Activated CD4-positive, alpha-beta T cell treated with anti-CD3 and anti-CD28 coated beads, Interleukin-2, amount 10 ng/mL, durations not matched to agents 24 days and 14 days (primary cell): ENCODE measurements at regions not wholly inside any gene's neighbourhood (a gene's known extent, or its start where the extent isn't known, plus 50 kb on each side); places are given as distances from the start of the nearest gene placed in this dataset.

Source experiments
- DNase-seq: peaks from one replicate; pipeline ENCODE4 v3.0.0; 2022
- H3K27ac Mint-ChIP-seq: one replicate; pipeline ENCODE4 v1.8.0; 2022; ENCODE audit warnings: mild to moderate bottlenecking, mixed read lengths
- H3K27me3 Mint-ChIP-seq: one replicate; pipeline ENCODE4 v1.8.0; 2022; ENCODE audit warnings: mixed read lengths
- H3K36me3 Mint-ChIP-seq: one replicate; pipeline ENCODE4 v1.8.0; 2022; ENCODE audit warnings: low read depth, mild to moderate bottlenecking, mixed read lengths
- H3K4me1 Mint-ChIP-seq: one replicate; pipeline ENCODE4 v1.8.0; 2021; ENCODE audit warnings: mixed read lengths
- H3K4me3 Mint-ChIP-seq: one replicate; pipeline ENCODE4 v1.8.0; 2022; ENCODE audit warnings: mild to moderate bottlenecking, moderate library complexity, mixed read lengths
- H3K9me3 Mint-ChIP-seq: one replicate; pipeline ENCODE4 v1.8.0; 2021; ENCODE audit warnings: mixed read lengths
- intact Hi-C: fragments of 100-400 bp; cut with micrococcal nuclease; formaldehyde crosslinking; loops from one replicate; pipeline ENCODE4 v1.15.1; 2023

DNA sequence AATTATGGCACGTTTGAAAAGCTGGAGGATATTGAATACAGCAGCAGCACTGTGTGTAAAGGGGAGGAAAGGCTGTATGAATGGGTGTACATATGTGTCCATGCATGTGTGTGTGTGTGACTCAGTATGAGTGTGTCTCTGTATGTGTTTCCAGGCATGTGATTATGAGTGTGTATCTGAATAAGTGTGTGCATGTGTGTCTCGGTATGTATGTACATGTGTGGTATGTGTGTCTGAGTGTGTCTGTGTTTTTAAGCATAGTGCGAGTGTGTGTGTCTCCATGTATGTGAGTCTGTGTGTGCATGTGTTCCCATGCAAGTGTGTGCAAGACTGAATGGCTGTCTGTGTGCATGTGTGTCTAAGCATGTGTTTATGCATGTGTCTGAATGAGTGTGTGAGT lies 259.1 kb upstream of the XYLT1 start:
- no peak overlapping the region for H3K27ac Mint-ChIP-seq
- DNase-seq, result no peak
- intact Hi-C loops, result no loop called here
- H3K4me3 Mint-ChIP-seq, result no peak overlapping the region
- peaks cover 6% of the 10 kb centered on the region for H3K9me3 Mint-ChIP-seq
- no peaks in the 10 kb centered on the region for H3K36me3 Mint-ChIP-seq
- H3K27me3 Mint-ChIP-seq, result no peaks in the 10 kb centered on the region
- H3K4me1 Mint-ChIP-seq, result no peaks in the 10 kb centered on the region

DNA sequence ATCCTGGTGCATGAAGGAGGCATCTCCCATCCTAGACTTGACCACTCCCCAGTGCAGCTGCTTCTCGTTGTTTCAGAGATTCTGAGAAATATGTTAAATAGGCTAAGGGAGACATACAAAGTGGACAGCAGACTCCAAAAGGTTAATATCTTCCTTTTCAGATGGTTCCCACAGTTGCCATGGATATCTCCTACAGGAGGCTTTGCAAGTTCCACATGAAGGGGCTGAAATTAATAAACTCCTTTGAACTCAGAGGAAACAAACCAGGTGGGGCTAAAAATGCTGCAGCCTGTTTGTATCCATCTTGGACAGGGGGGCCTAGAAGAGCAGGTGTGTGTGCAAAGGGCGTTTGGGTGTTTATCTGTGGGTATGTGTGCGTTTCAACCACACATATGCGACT lies 257.4 kb upstream of the XYLT1 start:
- DNase-seq, result no peak
- H3K4me3 Mint-ChIP-seq, result no peak overlapping the region
- no peaks in the 10 kb centered on the region for H3K36me3 Mint-ChIP-seq
- no peaks in the 10 kb centered on the region for H3K27me3 Mint-ChIP-seq
- peaks cover 3% of the 10 kb centered on the region for H3K9me3 Mint-ChIP-seq
- H3K27ac Mint-ChIP-seq, result no peak overlapping the region
- intact Hi-C loops, result no loop called here
- H3K4me1 Mint-ChIP-seq, result no peaks in the 10 kb centered on the region

DNA sequence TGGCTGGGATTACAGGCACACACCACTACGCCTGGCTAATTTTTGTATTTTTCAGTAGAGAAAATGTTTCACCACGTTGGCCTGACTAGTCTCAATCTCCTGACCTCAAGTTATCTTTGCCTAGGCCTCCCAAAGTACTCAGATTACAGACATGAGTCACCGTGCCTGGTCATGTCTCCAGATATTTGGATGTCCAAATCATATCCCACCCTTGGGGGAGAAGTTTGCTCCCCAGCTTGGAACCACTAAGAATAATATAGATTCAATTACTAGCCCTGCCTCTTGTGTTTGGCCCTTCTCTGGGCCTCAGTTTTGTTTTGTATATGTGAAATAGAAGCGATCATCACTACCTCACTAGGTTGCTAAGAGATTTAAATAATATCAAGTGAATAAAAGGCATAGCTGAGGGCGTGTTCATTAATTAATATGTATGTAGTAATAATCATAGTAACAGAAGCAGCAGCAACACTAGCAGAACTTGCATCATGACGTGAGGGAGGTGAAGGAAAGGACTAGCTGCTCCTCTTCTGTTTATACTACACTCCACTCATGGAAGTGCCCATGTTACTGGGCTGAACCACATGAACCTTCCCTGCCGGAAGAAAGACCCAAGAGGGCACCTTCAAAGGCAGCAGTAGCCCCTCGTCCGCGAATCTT lies 253.6 kb upstream of the XYLT1 start:
- no peak for DNase-seq
- H3K36me3 Mint-ChIP-seq, result no peaks in the 10 kb centered on the region
- intact Hi-C loops, result no loop called here
- H3K27ac Mint-ChIP-seq, result no peak overlapping the region
- H3K9me3 Mint-ChIP-seq, result peaks cover 7% of the 10 kb centered on the region
- H3K4me3 Mint-ChIP-seq, result no peak overlapping the region
- H3K27me3 Mint-ChIP-seq, result no peaks in the 10 kb centered on the region
- no peaks in the 10 kb centered on the region for H3K4me1 Mint-ChIP-seq

DNA sequence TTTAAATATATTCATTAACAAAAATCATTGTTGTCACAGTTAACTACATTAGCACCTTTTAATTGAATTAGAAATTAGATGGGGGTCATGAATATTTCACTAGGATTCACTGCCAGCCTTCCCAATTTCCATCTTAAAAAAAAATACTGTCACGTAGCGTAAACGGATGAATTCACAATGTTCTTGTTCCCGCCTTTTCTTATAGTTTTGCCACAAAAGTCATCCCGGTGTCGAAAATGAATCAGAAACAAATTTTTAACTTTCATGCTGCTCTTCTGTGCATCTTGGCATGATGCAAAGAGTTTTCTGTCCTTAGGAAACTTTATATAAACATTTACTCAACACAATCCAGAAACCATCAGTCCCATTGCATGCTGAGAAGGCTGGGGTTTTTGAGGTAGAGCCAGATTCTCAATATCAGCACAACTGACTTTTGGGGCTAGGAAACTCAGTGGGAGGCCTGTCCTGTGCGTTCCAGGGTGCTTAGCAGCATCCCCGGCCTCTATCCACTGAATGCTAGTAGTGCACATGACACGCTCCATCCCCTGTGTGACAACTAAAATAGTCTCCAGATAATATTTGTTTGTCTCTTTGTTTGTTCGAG lies 252.9 kb upstream of the XYLT1 start:
- Mint-ChIP-seq H3K4me1 (no peaks in the 10 kb centered on the region), H3K27ac (no peak overlapping the region), H3K36me3 (no peaks in the 10 kb centered on the region), H3K27me3 (no peaks in the 10 kb centered on the region), H3K9me3 (peaks cover 7% of the 10 kb centered on the region), H3K4me3 (no peak overlapping the region)
- intact Hi-C loops, result no loop called here
- no peak for DNase-seq

DNA sequence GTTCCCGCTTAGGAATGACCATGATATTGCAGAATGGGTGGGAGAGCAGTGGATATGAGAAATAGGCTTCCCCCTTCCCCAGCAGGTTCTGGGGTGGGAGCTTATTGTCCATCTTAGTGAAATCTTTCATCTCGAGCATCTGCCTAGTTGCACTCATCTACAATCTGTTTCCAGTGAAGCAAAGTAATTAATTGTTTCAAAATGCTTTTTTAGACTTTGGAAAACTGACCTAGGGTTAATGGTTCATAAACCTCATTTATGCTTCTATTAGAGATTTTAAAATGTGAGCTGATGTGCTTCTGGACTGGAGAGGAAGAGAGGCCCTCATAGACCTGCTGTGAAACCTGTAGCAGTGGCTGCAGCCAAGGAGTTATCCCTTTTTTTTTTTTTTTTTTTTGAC lies 247.7 kb upstream of the XYLT1 start:
- no peak overlapping the region for H3K27ac Mint-ChIP-seq
- peaks cover 7% of the 10 kb centered on the region for H3K9me3 Mint-ChIP-seq
- intact Hi-C loops, result no loop called here
- H3K4me1 Mint-ChIP-seq, result no peaks in the 10 kb centered on the region
- no peak for DNase-seq
- H3K27me3 Mint-ChIP-seq, result no peaks in the 10 kb centered on the region
- no peaks in the 10 kb centered on the region for H3K36me3 Mint-ChIP-seq
- no peak overlapping the region for H3K4me3 Mint-ChIP-seq

DNA sequence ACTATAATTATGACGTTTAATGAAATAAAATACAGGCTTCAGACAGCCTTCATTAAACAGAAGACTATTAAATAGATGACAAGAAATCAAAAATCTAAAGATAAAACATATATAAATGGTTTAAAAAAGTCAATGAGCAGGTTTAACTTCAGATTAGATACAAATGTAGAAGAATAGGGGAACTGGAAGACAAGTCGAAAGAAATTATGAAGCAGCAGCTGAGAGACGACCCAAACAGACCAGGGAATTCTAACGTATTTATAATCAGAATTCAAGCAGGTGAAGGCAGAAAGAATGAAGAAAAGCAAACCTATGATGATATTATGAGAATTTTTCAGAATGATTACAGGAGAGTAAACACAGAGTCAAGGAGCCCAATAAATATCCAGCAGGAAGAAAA lies 235.1 kb upstream of the XYLT1 start:
- intact Hi-C loops, result no loop called here
- DNase-seq, result no peak
- Mint-ChIP-seq H3K4me1 (no peaks in the 10 kb centered on the region), H3K27ac (no peak overlapping the region), H3K4me3 (no peak overlapping the region), H3K27me3 (peaks cover 1% of the 10 kb centered on the region), H3K36me3 (no peaks in the 10 kb centered on the region), H3K9me3 (no peaks in the 10 kb centered on the region)

DNA sequence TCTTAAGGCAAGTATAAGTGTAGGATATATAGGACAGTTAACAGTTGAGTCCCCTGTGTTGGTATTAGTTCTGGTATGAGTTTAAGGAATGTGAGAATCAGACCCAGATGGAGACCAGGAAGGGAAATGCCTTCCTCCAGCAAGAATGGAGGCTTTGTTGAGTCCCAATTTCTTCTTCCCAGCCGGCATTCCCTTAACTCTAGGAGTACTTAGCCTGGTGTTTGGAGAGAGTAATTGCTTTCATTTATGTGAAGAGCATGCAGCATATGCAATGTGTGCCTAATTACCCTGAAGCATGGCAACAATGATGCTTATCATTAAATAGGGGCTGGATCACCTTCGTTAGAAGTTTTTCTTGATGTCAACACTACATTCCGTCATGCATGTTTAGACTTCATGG lies 225.9 kb upstream of the XYLT1 start:
- Mint-ChIP-seq H3K27ac (no peak overlapping the region), H3K27me3 (no peaks in the 10 kb centered on the region), H3K36me3 (no peaks in the 10 kb centered on the region), H3K9me3 (no peaks in the 10 kb centered on the region), H3K4me1 (no peaks in the 10 kb centered on the region), H3K4me3 (no peak overlapping the region)
- DNase-seq, result no peak
- intact Hi-C loops, result no loop called here

DNA sequence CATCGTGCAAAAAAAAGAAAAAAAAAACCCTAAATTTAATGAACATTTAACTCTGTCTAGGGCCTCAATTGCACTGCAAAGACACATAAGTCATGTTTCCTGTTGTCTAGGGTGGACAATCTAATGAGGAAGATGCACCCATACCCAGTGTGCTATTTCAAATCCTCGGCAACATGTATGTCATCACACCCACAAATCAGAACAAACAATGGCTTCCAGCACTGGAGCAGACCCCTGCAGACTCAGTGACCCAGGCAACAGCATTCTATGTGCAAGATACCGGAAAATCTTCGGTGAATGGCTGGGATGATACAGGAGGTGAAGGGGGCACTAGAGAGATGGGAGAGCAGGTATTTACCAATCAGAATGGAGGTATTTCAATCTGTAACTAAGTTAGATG lies 221.7 kb upstream of the XYLT1 start:
- intact Hi-C loops, result no loop called here
- H3K9me3 Mint-ChIP-seq, result no peaks in the 10 kb centered on the region
- no peak overlapping the region for H3K4me3 Mint-ChIP-seq
- no peaks in the 10 kb centered on the region for H3K36me3 Mint-ChIP-seq
- no peaks in the 10 kb centered on the region for H3K4me1 Mint-ChIP-seq
- no peak overlapping the region for H3K27ac Mint-ChIP-seq
- no peak for DNase-seq
- no peaks in the 10 kb centered on the region for H3K27me3 Mint-ChIP-seq

DNA sequence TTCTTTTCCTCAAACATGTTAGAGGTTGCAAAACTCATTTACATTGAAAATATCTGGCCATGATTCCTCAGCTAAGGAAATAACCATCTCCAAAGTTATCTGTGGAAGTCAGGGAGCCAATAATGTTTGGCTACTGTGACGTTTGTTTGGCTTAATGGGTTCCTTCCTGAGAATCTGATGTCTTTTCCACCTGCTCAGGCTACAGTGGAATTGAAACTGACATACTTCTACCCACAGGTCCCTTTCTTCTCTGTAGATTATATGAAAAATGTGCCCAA lies 221.1 kb upstream of the XYLT1 start:
- Mint-ChIP-seq H3K36me3 (no peaks in the 10 kb centered on the region), H3K9me3 (no peaks in the 10 kb centered on the region), H3K27ac (no peak overlapping the region), H3K4me3 (no peak overlapping the region), H3K27me3 (no peaks in the 10 kb centered on the region), H3K4me1 (no peaks in the 10 kb centered on the region)
- no peak for DNase-seq
- intact Hi-C loops, result no loop called here

DNA sequence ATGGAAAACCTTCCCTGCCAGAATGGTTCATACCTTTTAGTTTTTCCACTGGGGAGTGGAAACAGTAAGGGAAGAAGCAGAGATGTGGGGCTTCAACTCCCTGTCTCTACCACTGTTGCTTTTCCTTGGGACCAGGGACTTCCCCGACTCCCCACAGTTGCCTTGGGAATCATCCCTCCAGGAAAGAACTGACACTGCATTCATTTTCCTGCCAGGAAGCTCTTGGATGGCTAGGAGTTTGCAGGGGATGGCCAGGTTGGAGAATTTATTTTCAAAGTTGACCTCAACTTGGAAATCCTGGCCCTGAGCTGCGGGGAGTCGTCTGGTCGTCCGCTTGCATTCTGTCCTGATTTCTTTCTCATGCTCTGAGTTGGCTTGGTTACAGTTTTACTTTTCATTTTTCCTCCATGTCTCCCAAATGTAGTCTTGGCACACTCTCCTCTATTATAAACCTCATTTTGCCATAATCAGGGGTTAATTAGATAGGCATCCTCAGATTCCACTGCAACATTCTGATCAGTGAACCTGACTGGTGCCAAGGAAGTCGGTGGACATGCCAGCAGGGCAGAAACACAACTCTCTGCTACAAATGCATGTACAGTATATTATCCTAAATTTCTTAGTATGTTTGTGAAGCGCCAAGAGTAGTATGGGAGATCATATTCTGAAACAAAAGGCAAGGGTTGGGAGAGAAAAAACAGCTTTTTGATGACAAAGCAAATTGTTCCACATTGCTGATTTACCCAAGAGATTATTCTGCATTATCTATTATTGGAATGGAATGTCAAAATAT lies 220.5 kb upstream of the XYLT1 start:
- H3K4me1 Mint-ChIP-seq, result no peaks in the 10 kb centered on the region
- no peaks in the 10 kb centered on the region for H3K27me3 Mint-ChIP-seq
- no peak for DNase-seq
- H3K36me3 Mint-ChIP-seq, result no peaks in the 10 kb centered on the region
- no peaks in the 10 kb centered on the region for H3K9me3 Mint-ChIP-seq
- H3K27ac Mint-ChIP-seq, result no peak overlapping the region
- intact Hi-C loops, result no loop called here
- H3K4me3 Mint-ChIP-seq, result no peak overlapping the region

DNA sequence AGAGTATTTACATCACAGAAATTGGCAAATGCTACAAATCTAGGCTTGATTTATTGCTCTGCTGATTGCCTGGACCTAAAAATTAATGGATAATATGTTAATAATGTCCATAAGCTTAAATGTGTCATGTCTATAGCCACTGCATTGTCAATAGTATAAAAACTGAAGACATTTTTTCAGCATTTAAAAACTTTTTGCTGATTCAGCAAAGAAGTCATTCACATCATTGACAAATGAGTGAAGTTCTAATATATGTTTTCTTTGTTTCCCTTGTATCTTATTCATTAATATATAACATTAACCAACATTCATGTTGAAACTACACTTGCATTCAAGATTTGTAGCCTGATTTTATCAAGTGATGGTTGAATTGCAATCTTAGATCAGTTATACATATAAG lies 214.7 kb upstream of the XYLT1 start:
- no peak overlapping the region for H3K4me3 Mint-ChIP-seq
- H3K4me1 Mint-ChIP-seq, result no peaks in the 10 kb centered on the region
- no peak overlapping the region for H3K27ac Mint-ChIP-seq
- H3K36me3 Mint-ChIP-seq, result no peaks in the 10 kb centered on the region
- no peaks in the 10 kb centered on the region for H3K27me3 Mint-ChIP-seq
- intact Hi-C loops, result no loop called here
- DNase-seq, result no peak
- H3K9me3 Mint-ChIP-seq, result no peaks in the 10 kb centered on the region

DNA sequence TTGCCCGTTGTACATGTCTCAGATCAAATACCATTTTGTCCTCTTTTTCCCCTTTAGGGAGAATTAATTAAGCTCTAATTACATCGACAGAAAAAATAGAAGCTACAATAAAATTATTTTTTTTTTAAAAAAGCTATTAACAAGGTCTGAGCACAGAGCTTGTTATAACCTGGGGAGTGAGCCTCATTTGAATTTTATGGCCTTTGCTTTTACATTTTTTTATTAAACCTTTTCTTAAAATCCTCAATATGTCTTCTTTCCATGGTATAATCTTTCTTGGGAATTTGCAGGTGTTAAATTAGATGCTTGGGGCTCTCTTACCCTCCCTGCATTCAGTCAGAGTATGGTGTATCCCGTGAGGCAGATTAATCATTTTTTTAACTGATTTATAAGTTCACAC lies 212.5 kb upstream of the XYLT1 start:
- Mint-ChIP-seq H3K4me1 (no peaks in the 10 kb centered on the region), H3K9me3 (peaks cover 6% of the 10 kb centered on the region), H3K36me3 (no peaks in the 10 kb centered on the region), H3K27me3 (peaks cover 6% of the 10 kb centered on the region), H3K27ac (no peak overlapping the region), H3K4me3 (no peak overlapping the region)
- no peak for DNase-seq
- intact Hi-C loops, result no loop called here

DNA sequence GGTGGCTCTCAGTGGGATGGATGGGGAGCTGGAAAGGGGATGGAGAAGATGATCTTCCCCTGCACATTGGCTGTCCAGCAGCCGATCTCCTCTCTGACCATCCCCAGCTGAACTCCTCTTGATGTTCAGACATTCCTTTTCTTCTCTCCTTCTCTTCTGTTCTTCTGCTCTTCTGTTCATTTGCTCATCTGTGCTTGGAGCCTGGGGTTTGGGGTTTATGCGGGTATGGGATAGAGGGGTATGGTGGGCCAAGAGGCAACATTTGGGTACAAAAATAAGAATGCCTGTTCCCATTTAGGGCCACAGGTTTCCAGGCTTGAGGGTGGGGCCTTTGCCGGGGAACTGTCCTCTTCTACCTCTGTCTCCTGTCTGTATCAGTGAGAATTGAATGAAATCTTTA lies 205.4 kb upstream of the XYLT1 start:
- no peak for DNase-seq
- intact Hi-C loops, result no loop called here
- peaks cover 13% of the 10 kb centered on the region for H3K27me3 Mint-ChIP-seq
- peaks cover 6% of the 10 kb centered on the region for H3K9me3 Mint-ChIP-seq
- no peak overlapping the region for H3K4me3 Mint-ChIP-seq
- H3K4me1 Mint-ChIP-seq, result no peaks in the 10 kb centered on the region
- H3K27ac Mint-ChIP-seq, result no peak overlapping the region
- no peaks in the 10 kb centered on the region for H3K36me3 Mint-ChIP-seq

DNA sequence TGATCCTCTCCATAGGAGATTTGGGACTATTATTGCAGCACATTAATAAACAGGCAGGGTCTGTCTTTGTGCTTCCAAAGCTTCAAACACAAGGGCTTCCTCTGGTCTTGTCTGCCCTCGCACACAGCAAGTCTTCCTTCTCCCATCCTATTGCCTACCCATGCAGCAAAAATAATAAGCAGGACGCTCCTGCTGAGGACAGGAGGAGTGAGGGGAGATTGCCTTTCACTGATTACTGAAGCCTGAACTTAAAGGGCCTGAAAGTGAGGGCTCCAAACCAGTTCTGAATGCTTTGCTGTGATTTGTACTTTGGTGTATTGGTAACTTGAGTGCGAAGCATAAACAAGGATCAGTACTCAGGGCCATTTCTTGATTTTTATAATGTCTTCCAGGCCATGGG lies 197.6 kb upstream of the XYLT1 start:
- no peaks in the 10 kb centered on the region for H3K9me3 Mint-ChIP-seq
- H3K4me1 Mint-ChIP-seq, result no peaks in the 10 kb centered on the region
- intact Hi-C loops, result no loop called here
- no peaks in the 10 kb centered on the region for H3K36me3 Mint-ChIP-seq
- peaks cover 4% of the 10 kb centered on the region for H3K27me3 Mint-ChIP-seq
- H3K4me3 Mint-ChIP-seq, result no peak overlapping the region
- no peak overlapping the region for H3K27ac Mint-ChIP-seq
- DNase-seq, result no peak

DNA sequence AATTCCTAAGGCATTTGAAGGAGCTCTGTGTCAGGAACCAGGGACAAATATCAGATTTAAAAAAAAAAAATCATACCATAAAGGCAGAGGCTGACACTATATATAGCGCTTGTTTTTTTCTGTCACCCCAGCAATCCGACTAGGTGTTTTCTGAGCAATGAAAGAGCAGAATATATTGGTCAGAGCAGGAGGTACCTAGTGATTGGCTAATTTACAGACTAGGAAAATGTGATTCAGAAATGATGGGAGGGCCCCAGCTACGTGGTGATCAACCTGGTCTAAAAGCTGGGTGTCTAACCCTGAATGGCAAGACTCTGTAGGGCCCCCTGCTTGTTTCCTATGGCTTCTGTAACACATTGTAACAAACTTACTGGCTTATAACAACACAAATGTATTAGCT lies 195.5 kb upstream of the XYLT1 start:
- Mint-ChIP-seq H3K4me3 (no peak overlapping the region), H3K27ac (no peak overlapping the region), H3K27me3 (peaks cover under 1% of the 10 kb centered on the region), H3K36me3 (no peaks in the 10 kb centered on the region), H3K9me3 (no peaks in the 10 kb centered on the region), H3K4me1 (no peaks in the 10 kb centered on the region)
- intact Hi-C loops, result no loop called here
- DNase-seq, result no peak
